Suprapubic skin (tissue), 4 donors: ENCODE measurements at regions not wholly inside any gene's neighbourhood (a gene's known extent, or its start where the extent isn't known, plus 50 kb on each side); places are given as distances from the start of the nearest gene placed in this dataset.
"Not testable (repeated sequence)": the region's sequence is repeated elsewhere in the genome, so short reads cannot be mapped to it uniquely, and the experiment has no call there.

Source experiments
- DNase-seq, 2 donors: peaks; one replicate each; pipeline ENCODE4 v3.0.0-alpha.2; 2019; ENCODE audit warnings: low spot score in 2 of 2
- H3K27ac ChIP-seq: fragments of 200-600 bp; sonication (generic); one replicate; pipeline ENCODE4 v1.5.1; 2019
- H3K27me3 ChIP-seq: fragments of 200-600 bp; sonication (generic); one replicate; pipeline ENCODE4 v1.5.1; 2019
- H3K36me3 ChIP-seq: fragments of 200-600 bp; sonication (generic); one replicate; pipeline ENCODE4 v1.5.1; 2019
- H3K4me1 ChIP-seq: fragments of 200-600 bp; sonication (generic); one replicate; pipeline ENCODE4 v1.5.1; 2019
- H3K4me3 ChIP-seq: fragments of 200-600 bp; sonication (generic); one replicate; pipeline ENCODE4 v1.5.1; 2019; ENCODE audit warnings: mild to moderate bottlenecking
- H3K9me3 ChIP-seq: fragments of 200-600 bp; sonication (generic); one replicate; pipeline ENCODE4 v1.5.1; 2019
- CTCF ChIP-seq, 2 donors: fragments of 200-600 bp in 1 of 2; fragments of 450-650 bp in 1 of 2; sonication (generic) in 1 of 2; IDR thresholded peaks; one replicate each; pipeline ENCODE4 v1.5.1; 2016 to 2019; ENCODE audit warnings: antibody characterized with exemption in 2 of 2, mild to moderate bottlenecking in 1 of 2, moderate library complexity in 1 of 2
- EP300 ChIP-seq: sonication (generic); formaldehyde crosslinking; IDR thresholded peaks from one replicate; pipeline ENCODE4 v1.6.1; 2017; ENCODE audit warnings: antibody characterized with exemption
- POLR2A ChIP-seq, 2 donors: fragments of 450-650 bp; IDR thresholded peaks; one replicate each; pipeline ENCODE4 v1.6.1; 2017; ENCODE audit warnings: antibody characterized with exemption in 2 of 2, mild to moderate bottlenecking in 2 of 2, moderate library complexity in 2 of 2
- POLR2AphosphoS5 ChIP-seq, 3 donors: sonication (generic); formaldehyde crosslinking; IDR thresholded peaks; one replicate each; pipeline ENCODE4 v1.6.1; 2017; ENCODE audit warnings: antibody characterized with exemption in 3 of 3
- WGBS: methylation state at CpG from one replicate; pipeline ENCODE4 v1.1.5; 2018; 5-methylcytosine and 5-hydroxymethylcytosine counted together

- not testable (repeated sequence) for H3K4me3 ChIP-seq, H3K27me3 ChIP-seq, H3K9me3 ChIP-seq, DNase-seq, H3K36me3 ChIP-seq, H3K4me1 ChIP-seq, H3K27ac ChIP-seq
- WGBS: 96% methylated on average over 1 of the region's 1 CpG
Measured at GRCh38 chr5:97234380-97234779, 51.3 kb upstream of the RIOK2 start.

GRCh38 chr5:97242341-97242740 is 59.3 kb upstream of the RIOK2 start:
- Histone ChIP-seq H3K27ac (no peak overlapping the region), H3K4me1 (no peaks in the 10 kb centered on the region), H3K9me3 (no peaks in the 10 kb centered on the region), H3K27me3 (no peaks in the 10 kb centered on the region), H3K4me3 (no peak overlapping the region), H3K36me3 (no peaks in the 10 kb centered on the region)
- no peak for DNase-seq
- TF ChIP-seq EP300: no peak
- TF ChIP-seq POLR2AphosphoS5 (IDR thresholded peaks at IDR 0.05): no peak
- TF ChIP-seq CTCF (IDR thresholded peaks at IDR 0.05): no peak
- no peak for TF ChIP-seq POLR2A (IDR thresholded peaks at IDR 0.05)
- 51% methylated on average over 3 of the region's 3 CpGs for WGBS

- no peaks in the 10 kb centered on the region for H3K27me3 ChIP-seq
- H3K9me3 ChIP-seq: no peaks in the 10 kb centered on the region
- no peak overlapping the region for H3K27ac ChIP-seq
- no peaks in the 10 kb centered on the region for H3K4me1 ChIP-seq
- H3K36me3 ChIP-seq: no peaks in the 10 kb centered on the region
- no peak for DNase-seq
- H3K4me3 ChIP-seq: no peak overlapping the region
- TF ChIP-seq EP300 (no peak), POLR2AphosphoS5 (IDR thresholded peaks at IDR 0.05) (no peak), CTCF (IDR thresholded peaks at IDR 0.05) (no peak), POLR2A (IDR thresholded peaks at IDR 0.05) (no peak)
- WGBS: 50% methylated on average over 2 of the region's 2 CpGs
Measured at GRCh38 chr5:97243353-97243752, 60.3 kb upstream of the RIOK2 start.

- Histone ChIP-seq H3K4me1 (no peaks in the 10 kb centered on the region), H3K36me3 (no peaks in the 10 kb centered on the region), H3K9me3 (no peaks in the 10 kb centered on the region), H3K27me3 (no peaks in the 10 kb centered on the region), H3K27ac (no peak overlapping the region), H3K4me3 (no peak overlapping the region)
- TF ChIP-seq POLR2AphosphoS5 (IDR thresholded peaks at IDR 0.05) (no peak), POLR2A (IDR thresholded peaks at IDR 0.05) (no peak), CTCF (IDR thresholded peaks at IDR 0.05) (no peak), EP300 (no peak)
- DNase-seq: no peak
- 82% methylated on average over 9 of the region's 9 CpGs for WGBS
Measured at GRCh38 chr5:97245386-97245785, 62.3 kb upstream of the RIOK2 start.

- no peaks in the 10 kb centered on the region for H3K4me1 ChIP-seq
- TF ChIP-seq POLR2A (IDR thresholded peaks at IDR 0.05) (no peak), POLR2AphosphoS5 (IDR thresholded peaks at IDR 0.05) (no peak), EP300 (no peak), CTCF (IDR thresholded peaks at IDR 0.05) (no peak)
- H3K36me3 ChIP-seq: no peaks in the 10 kb centered on the region
- peaks cover 10% of the 10 kb centered on the region for H3K9me3 ChIP-seq
- H3K4me3 ChIP-seq: no peak overlapping the region
- no peak for DNase-seq
- no peak overlapping the region for H3K27ac ChIP-seq
- H3K27me3 ChIP-seq: no peaks in the 10 kb centered on the region
Measured at GRCh38 chr5:97250113-97250512, 67.1 kb upstream of the RIOK2 start.

GRCh38 chr5:97266076-97266475 is 83.0 kb upstream of the RIOK2 start:
- H3K4me3 ChIP-seq: no peak overlapping the region
- no peak for DNase-seq
- TF ChIP-seq CTCF (IDR thresholded peaks at IDR 0.05) (no peak), POLR2AphosphoS5 (IDR thresholded peaks at IDR 0.05) (no peak)
- no peak overlapping the region for H3K27ac ChIP-seq
- no peaks in the 10 kb centered on the region for H3K4me1 ChIP-seq
- H3K27me3 ChIP-seq: no peaks in the 10 kb centered on the region
- no peaks in the 10 kb centered on the region for H3K36me3 ChIP-seq
- peaks cover 4% of the 10 kb centered on the region for H3K9me3 ChIP-seq
